Germinal center (tissue), 1 donor: ENCODE measurements at regions not wholly inside any gene's neighbourhood (a gene's known extent, or its start where the extent isn't known, plus 50 kb on each side); places are given as distances from the start of the nearest gene placed in this dataset.
"Not testable (repeated sequence)": the region's sequence is repeated elsewhere in the genome, so short reads cannot be mapped to it uniquely, and the experiment has no call there.

Experiments used
- DNase-seq: peaks from one replicate; pipeline ENCODE4 v3.0.0; 2012; ENCODE audit warnings: mixed read lengths, low spot score

- no peak for DNase-seq
Measured at GRCh38 chr18:22044474-22045220, 124.7 kb upstream of the GATA6 start.

- no peak for DNase-seq
Measured at GRCh38 chr18:22045221-22045918, 124.0 kb upstream of the GATA6 start.

GRCh38 chr18:22046473-22046872 lies 122.9 kb upstream of the GATA6 start:
- no peak for DNase-seq

GRCh38 chr18:22047485-22047884 lies 121.9 kb upstream of the GATA6 start:
- DNase-seq = no peak

- no peak for DNase-seq
Measured at GRCh38 chr18:22048221-22048620, 121.2 kb upstream of the GATA6 start.

- DNase-seq = no peak
Measured at GRCh38 chr18:22048932-22049615, 120.3 kb upstream of the GATA6 start.

- no peak for DNase-seq
Measured at GRCh38 chr18:22052405-22053105, 116.8 kb upstream of the GATA6 start.

- DNase-seq = no peak
Measured at GRCh38 chr18:22055466-22056238, 113.7 kb upstream of the GATA6 start.

- no peak for DNase-seq
Measured at GRCh38 chr18:22056950-22057349, 112.4 kb upstream of the GATA6 start.

GRCh38 chr18:22057908-22058527 lies 111.4 kb upstream of the GATA6 start:
- DNase-seq = no peak

- DNase-seq = no peak
Measured at GRCh38 chr18:22060361-22060760, 109.0 kb upstream of the GATA6 start.

- DNase-seq = no peak
Measured at GRCh38 chr18:22063102-22063501, 106.3 kb upstream of the GATA6 start.

- DNase-seq = no peak
Measured at GRCh38 chr18:22063672-22064071, 105.7 kb upstream of the GATA6 start.

GRCh38 chr18:22064581-22064980 lies 104.8 kb upstream of the GATA6 start:
- no peak for DNase-seq

GRCh38 chr18:22065311-22065710 lies 104.1 kb upstream of the GATA6 start:
- DNase-seq = no peak

- no peak for DNase-seq
Measured at GRCh38 chr18:22066083-22066485, 103.3 kb upstream of the GATA6 start.

- no peak for DNase-seq
Measured at GRCh38 chr18:22067109-22067508, 102.3 kb upstream of the GATA6 start.

GRCh38 chr18:22067682-22068081 lies 101.7 kb upstream of the GATA6 start:
- no peak for DNase-seq

- not testable (repeated sequence) for DNase-seq
Measured at GRCh38 chr18:22068784-22069183, 100.6 kb upstream of the GATA6 start.

GRCh38 chr18:22069916-22070315 lies 99.5 kb upstream of the GATA6 start:
- DNase-seq = no peak

- DNase-seq = no peak
Measured at GRCh38 chr18:22073411-22073810, 96.0 kb upstream of the GATA6 start.
